ENCODE measurements at regions not wholly inside any gene's neighbourhood (a gene's known extent, or its start where the extent isn't known, plus 50 kb on each side); places are given as distances from the start of the nearest gene placed in this dataset.

DNA sequence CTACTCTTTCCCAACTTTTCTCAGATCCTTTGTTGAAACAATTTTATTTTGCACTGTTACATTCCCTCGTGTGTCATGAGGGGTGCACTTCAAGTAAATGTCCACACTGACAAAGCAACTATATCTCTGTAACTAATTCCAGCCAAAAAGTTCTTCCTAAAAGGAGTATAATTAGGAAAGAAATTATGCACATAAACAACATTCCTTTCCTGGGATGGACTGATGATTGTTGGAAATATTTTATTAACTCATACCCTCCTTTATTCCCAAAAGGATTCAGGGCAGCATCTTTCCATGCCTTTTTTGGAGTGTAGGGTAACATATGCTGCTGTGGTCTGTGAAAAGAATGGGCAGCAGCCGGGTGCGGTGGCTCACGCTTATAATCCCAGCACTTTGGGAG lies 426.1 kb upstream of the THBS1 start:
- Histone ChIP-seq H3K36me3 (ENCODE audit: low read depth) (no peaks in the 10 kb centered on the region), H3K9me3 (ENCODE audit: low read depth) (no peaks in the 10 kb centered on the region), H3K4me3 (no peak overlapping the region), H4K20me1 (ENCODE audit: insufficient read depth) (no peaks in the 10 kb centered on the region), H2AFZ (peak overlapping the region; percentile 38; the same call in 1 of the 2 replicates), H3K27ac (no peak overlapping the region), H3K27me3 (replicated peaks; ENCODE audit: insufficient read depth) (no peaks in the 10 kb centered on the region), H3K79me2 (ENCODE audit: insufficient read depth) (no peaks in the 10 kb centered on the region), H3K9ac (no peak overlapping the region), H3K4me1 (ENCODE audit: insufficient read depth) (peaks cover 35% of the 10 kb centered on the region), H3K9me2 (ENCODE audit: insufficient read depth) (no peaks in the 10 kb centered on the region), H3F3A (ENCODE audit: insufficient read depth) (peaks cover 28% of the 10 kb centered on the region), H3K4me2 (ENCODE audit: unreplicated experiment) (no peak overlapping the region)
- WGBS, 2 experiments (ENCODE audit: low coverage in 1 of 2, low lambda C conversion rate in 2 of 2, missing lambda C conversion rate in 2 of 2), result 81 to 91% methylated on average over 4 of the region's 4 CpGs
- in situ Hi-C loops (cut with MboI), result no loop called here
- TF ChIP-seq EZH2phosphoT487 (IDR thresholded peaks at IDR 0.05; ENCODE audit: insufficient read depth, low read depth), result no peak
- TF ChIP-seq EZH2 (IDR thresholded peaks at IDR 0.05; ENCODE audit: insufficient read depth, poor library complexity, severe bottlenecking), result no peak
- DNase-seq, result no peak

DNA sequence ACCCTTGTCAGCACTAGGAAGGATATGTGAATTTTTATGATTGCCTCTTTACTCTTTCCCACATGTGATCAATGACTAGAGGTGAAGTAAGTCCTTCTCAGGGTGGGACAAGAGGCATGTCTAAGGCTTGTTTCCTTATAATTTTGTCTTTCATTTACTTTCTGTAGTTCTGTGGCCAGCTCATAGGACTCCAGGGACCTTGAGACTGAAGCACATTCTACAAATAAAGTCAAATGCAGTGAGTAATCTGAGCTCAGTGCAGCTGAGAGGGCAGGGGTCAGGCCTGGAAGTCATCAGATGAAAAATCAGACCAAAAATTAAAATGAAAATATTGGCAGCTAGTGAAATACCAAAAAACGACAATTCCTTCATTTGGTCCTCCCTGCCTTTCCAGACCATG lies 424.7 kb upstream of the THBS1 start:
- Histone ChIP-seq H2AFZ (0 out of 2 replicates have a peak overlapping the region, but pooled peaks have one; percentile 17), H4K20me1 (ENCODE audit: insufficient read depth) (no peaks in the 10 kb centered on the region), H3K9me2 (ENCODE audit: insufficient read depth) (no peaks in the 10 kb centered on the region), H3K27me3 (replicated peaks; ENCODE audit: insufficient read depth) (no peaks in the 10 kb centered on the region), H3K4me1 (ENCODE audit: insufficient read depth) (peaks cover 37% of the 10 kb centered on the region), H3K9ac (no peak overlapping the region), H3F3A (ENCODE audit: insufficient read depth) (peaks cover 36% of the 10 kb centered on the region), H3K27ac (peak overlapping the region; percentile 43), H3K36me3 (ENCODE audit: low read depth) (no peaks in the 10 kb centered on the region), H3K4me3 (no peak overlapping the region), H3K4me2 (ENCODE audit: unreplicated experiment) (peak overlapping the region; percentile 25), H3K79me2 (ENCODE audit: insufficient read depth) (no peaks in the 10 kb centered on the region), H3K9me3 (ENCODE audit: low read depth) (no peaks in the 10 kb centered on the region)
- TF ChIP-seq EZH2 (IDR thresholded peaks at IDR 0.05; ENCODE audit: insufficient read depth, poor library complexity, severe bottlenecking) (no peak), EZH2phosphoT487 (IDR thresholded peaks at IDR 0.05; ENCODE audit: insufficient read depth, low read depth) (no peak)
- in situ Hi-C loops (cut with MboI), result no loop called here
- WGBS, 2 experiments (ENCODE audit: low coverage in 1 of 2, low lambda C conversion rate in 2 of 2, missing lambda C conversion rate in 2 of 2), result 6 to 7% methylated on average over 1 of the region's 1 CpG
- peak; percentile 55 for DNase-seq

DNA sequence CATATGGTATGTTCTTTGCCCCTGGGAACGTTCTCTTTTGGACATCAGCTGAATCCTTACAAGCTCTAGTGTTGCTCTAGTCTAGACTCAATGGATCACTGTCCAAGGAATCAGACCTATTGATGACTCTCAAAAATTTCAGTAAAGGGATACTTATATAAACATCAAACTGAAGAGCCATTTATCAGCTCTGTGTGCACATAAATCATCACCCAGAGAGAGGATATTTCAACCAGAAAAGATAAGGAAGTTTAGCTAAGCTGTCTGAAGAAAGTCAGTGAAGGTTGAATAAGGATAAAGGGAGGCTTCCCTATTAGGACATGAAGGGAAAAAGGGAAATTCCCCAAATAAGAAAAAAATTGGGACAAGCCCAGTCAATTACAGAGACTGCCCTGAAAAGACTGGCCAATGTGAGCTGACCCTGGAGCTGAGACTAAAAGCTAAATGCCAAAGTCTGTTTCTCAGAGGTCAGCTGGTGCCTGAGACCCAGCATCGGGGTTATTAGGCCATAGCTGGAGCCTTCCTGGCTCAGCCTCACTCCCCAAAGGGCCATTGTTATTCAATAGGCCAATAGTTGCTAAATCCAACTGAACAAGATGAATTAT lies 424.1 kb upstream of the THBS1 start:
- no peaks in the 10 kb centered on the region for H3K9me3 ChIP-seq (ENCODE audit: low read depth)
- WGBS, 2 experiments (ENCODE audit: low coverage in 1 of 2, low lambda C conversion rate in 2 of 2, missing lambda C conversion rate in 2 of 2), result 31 to 37% methylated on average over 2 of the region's 2 CpGs
- no peaks in the 10 kb centered on the region for H4K20me1 ChIP-seq (ENCODE audit: insufficient read depth)
- no peak for DNase-seq
- H3K4me2 ChIP-seq (ENCODE audit: unreplicated experiment), result peak overlapping the region; percentile 25
- H2AFZ ChIP-seq, result 0 out of 2 replicates have a peak overlapping the region, but pooled peaks have one; percentile 17
- H3K4me3 ChIP-seq, result no peak overlapping the region
- no peak for TF ChIP-seq EZH2phosphoT487 (IDR thresholded peaks at IDR 0.05; ENCODE audit: insufficient read depth, low read depth)
- no peak for TF ChIP-seq EZH2 (IDR thresholded peaks at IDR 0.05; ENCODE audit: insufficient read depth, poor library complexity, severe bottlenecking)
- H3K79me2 ChIP-seq (ENCODE audit: insufficient read depth), result no peaks in the 10 kb centered on the region
- in situ Hi-C loops (cut with MboI), result no loop called here
- peaks cover 36% of the 10 kb centered on the region for H3F3A ChIP-seq (ENCODE audit: insufficient read depth)
- H3K4me1 ChIP-seq (ENCODE audit: insufficient read depth), result peaks cover 43% of the 10 kb centered on the region
- no peaks in the 10 kb centered on the region for H3K36me3 ChIP-seq (ENCODE audit: low read depth)
- peak overlapping the region; percentile 43 for H3K27ac ChIP-seq
- H3K27me3 ChIP-seq (replicated peaks; ENCODE audit: insufficient read depth), result no peaks in the 10 kb centered on the region
- H3K9me2 ChIP-seq (ENCODE audit: insufficient read depth), result no peaks in the 10 kb centered on the region
- H3K9ac ChIP-seq, result no peak overlapping the region

DNA sequence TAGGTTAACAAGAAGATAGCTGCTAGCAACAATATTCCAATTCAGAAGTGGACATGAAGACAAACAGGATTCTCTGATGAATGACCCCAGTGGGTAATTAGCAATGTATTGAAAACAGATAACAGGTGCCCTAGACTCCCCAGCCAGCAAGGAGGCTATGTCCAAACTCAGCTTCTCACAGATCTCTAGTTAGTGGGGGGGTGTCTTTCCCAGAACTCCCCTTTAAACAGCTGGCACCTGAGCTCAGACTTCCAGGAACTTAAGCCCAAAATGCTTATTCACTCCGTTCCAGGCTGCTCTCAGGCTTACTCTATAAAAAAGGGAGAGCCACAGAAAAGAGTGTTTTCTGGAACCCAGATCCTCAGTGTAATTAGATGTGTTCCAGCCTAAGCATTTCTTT lies 423.0 kb upstream of the THBS1 start:
- Histone ChIP-seq H2AFZ (no peak overlapping the region), H3K27ac (no peak overlapping the region), H3K9ac (no peak overlapping the region), H3K9me3 (ENCODE audit: low read depth) (no peaks in the 10 kb centered on the region), H3K79me2 (ENCODE audit: insufficient read depth) (no peaks in the 10 kb centered on the region), H3K4me2 (ENCODE audit: unreplicated experiment) (no peak overlapping the region), H3K4me1 (ENCODE audit: insufficient read depth) (peaks cover 44% of the 10 kb centered on the region), H3K9me2 (ENCODE audit: insufficient read depth) (no peaks in the 10 kb centered on the region), H3F3A (ENCODE audit: insufficient read depth) (peaks cover 36% of the 10 kb centered on the region), H3K36me3 (ENCODE audit: low read depth) (no peaks in the 10 kb centered on the region), H3K4me3 (no peak overlapping the region), H4K20me1 (ENCODE audit: insufficient read depth) (no peaks in the 10 kb centered on the region), H3K27me3 (replicated peaks; ENCODE audit: insufficient read depth) (no peaks in the 10 kb centered on the region)
- in situ Hi-C loops (cut with MboI), result no loop called here
- no peak for TF ChIP-seq EZH2 (IDR thresholded peaks at IDR 0.05; ENCODE audit: insufficient read depth, poor library complexity, severe bottlenecking)
- TF ChIP-seq EZH2phosphoT487 (IDR thresholded peaks at IDR 0.05; ENCODE audit: insufficient read depth, low read depth), result no peak
- DNase-seq, result no peak
- WGBS, 2 experiments (ENCODE audit: low coverage in 1 of 2, low lambda C conversion rate in 2 of 2, missing lambda C conversion rate in 2 of 2), result 54 to 65% methylated on average over 1 of the region's 1 CpG

DNA sequence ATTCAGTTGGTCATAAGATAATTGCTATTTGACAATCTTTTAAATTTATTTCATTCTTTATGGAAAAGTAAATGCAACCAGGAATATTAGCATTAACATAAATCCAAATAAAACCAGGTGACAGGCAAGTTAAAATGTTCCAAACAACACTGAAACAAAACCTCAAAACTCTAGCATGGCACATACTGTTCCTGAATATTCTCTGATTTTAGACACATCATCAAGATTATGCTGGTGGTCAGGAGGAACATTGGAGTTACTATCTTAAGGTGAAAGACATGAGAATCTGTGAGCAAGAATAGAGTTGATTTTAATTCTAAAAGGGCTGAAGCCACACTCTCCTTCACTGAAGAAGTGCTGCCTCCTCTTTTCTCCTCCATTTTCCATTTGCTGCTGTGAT lies 421.0 kb upstream of the THBS1 start:
- no peak overlapping the region for H3K4me2 ChIP-seq (ENCODE audit: unreplicated experiment)
- H3F3A ChIP-seq (ENCODE audit: insufficient read depth), result peaks cover 42% of the 10 kb centered on the region
- H3K27ac ChIP-seq, result no peak overlapping the region
- H3K79me2 ChIP-seq (ENCODE audit: insufficient read depth), result no peaks in the 10 kb centered on the region
- H3K4me3 ChIP-seq, result no peak overlapping the region
- H3K36me3 ChIP-seq (ENCODE audit: low read depth), result no peaks in the 10 kb centered on the region
- H3K27me3 ChIP-seq (replicated peaks; ENCODE audit: insufficient read depth), result no peaks in the 10 kb centered on the region
- no peak for DNase-seq
- no peaks in the 10 kb centered on the region for H3K9me2 ChIP-seq (ENCODE audit: insufficient read depth)
- peak overlapping the region; percentile 11; the same call in 1 of the 2 replicates for H2AFZ ChIP-seq
- H4K20me1 ChIP-seq (ENCODE audit: insufficient read depth), result no peaks in the 10 kb centered on the region
- H3K9me3 ChIP-seq (ENCODE audit: low read depth), result no peaks in the 10 kb centered on the region
- peaks cover 36% of the 10 kb centered on the region for H3K4me1 ChIP-seq (ENCODE audit: insufficient read depth)
- H3K9ac ChIP-seq, result no peak overlapping the region
- in situ Hi-C loops (cut with MboI), result no loop called here
- TF ChIP-seq EZH2 (IDR thresholded peaks at IDR 0.05; ENCODE audit: insufficient read depth, poor library complexity, severe bottlenecking), result no peak
- no peak for TF ChIP-seq EZH2phosphoT487 (IDR thresholded peaks at IDR 0.05; ENCODE audit: insufficient read depth, low read depth)
